ENCODE measurements at regions not wholly inside any gene's neighbourhood (a gene's known extent, or its start where the extent isn't known, plus 50 kb on each side); places are given as distances from the start of the nearest gene placed in this dataset.

GRCh38 chr18:38367473-38367872 is 801.9 kb upstream of the CELF4 start:
- no peaks in the 10 kb centered on the region for H3K27me3 Mint-ChIP-seq (ENCODE audit: insufficient read depth, unreplicated experiment)
- Histone ChIP-seq H3K4me1 (no peaks in the 10 kb centered on the region), H3K9me3 (no peaks in the 10 kb centered on the region), H3K36me3 (ENCODE audit: control insufficient read depth, insufficient read depth, low read length) (no peaks in the 10 kb centered on the region), H3K4me3 (ENCODE audit: low read depth, low read length) (no peak overlapping the region), H3K27me3 (replicated peaks; ENCODE audit: control insufficient read depth, insufficient read depth, low read length) (no peaks in the 10 kb centered on the region)
- BruUV-seq (replicated peaks): no TSS peak
- no peaks in the 10 kb centered on the region for H3K4me1 Mint-ChIP-seq (ENCODE audit: low read depth, unreplicated experiment)
- no peaks in the 10 kb centered on the region for H3K36me3 Mint-ChIP-seq (ENCODE audit: insufficient read depth, unreplicated experiment)
- no peak overlapping the region for H3K27ac Mint-ChIP-seq (ENCODE audit: unreplicated experiment)
- intact Hi-C loops (cut with micrococcal nuclease; ENCODE audit: unreplicated experiment): no loop called here
- POLR2A ChIA-PET: no interaction called here
- no peaks in the 10 kb centered on the region for H3K9me3 Mint-ChIP-seq (ENCODE audit: unreplicated experiment)
- CTCF ChIA-PET: no interaction called here
- no peak overlapping the region for H3K4me3 Mint-ChIP-seq (ENCODE audit: unreplicated experiment)
- DNase-seq: no peak
- TF ChIP-seq CTCF (IDR thresholded peaks at IDR 0.05; ENCODE audit: insufficient read depth in 1 of 2, low read depth in 1 of 2, low read length in 1 of 2, severe bottlenecking in 1 of 2, unreplicated experiment in 1 of 2): no peak

GRCh38 chr18:38362286-38362792 is 796.7 kb upstream of the CELF4 start:
- CTCF ChIA-PET: no interaction called here

GRCh38 chr18:38358805-38359657 is 793.4 kb upstream of the CELF4 start:
- H3K36me3 ChIP-seq (ENCODE audit: control insufficient read depth, insufficient read depth, low read length): no peaks in the 10 kb centered on the region
- POLR2A ChIA-PET: no interaction called here
- intact Hi-C loops (cut with micrococcal nuclease; ENCODE audit: unreplicated experiment): no loop called here

More at GRCh38 chr18:38362286-38362792, 796.7 kb upstream of the CELF4 start:
- Histone ChIP-seq H3K27me3 (replicated peaks; ENCODE audit: control insufficient read depth, insufficient read depth, low read length) (no peaks in the 10 kb centered on the region), H3K9me3 (no peaks in the 10 kb centered on the region), H3K4me3 (ENCODE audit: low read depth, low read length) (no peak overlapping the region), H3K4me1 (no peaks in the 10 kb centered on the region), H3K36me3 (ENCODE audit: control insufficient read depth, insufficient read depth, low read length) (no peaks in the 10 kb centered on the region)
- no peaks in the 10 kb centered on the region for H3K9me3 Mint-ChIP-seq (ENCODE audit: unreplicated experiment)
- H3K27ac Mint-ChIP-seq (ENCODE audit: unreplicated experiment): no peak overlapping the region
- H3K27me3 Mint-ChIP-seq (ENCODE audit: insufficient read depth, unreplicated experiment): no peaks in the 10 kb centered on the region
- intact Hi-C loops (cut with micrococcal nuclease; ENCODE audit: unreplicated experiment): no loop called here
- no peaks in the 10 kb centered on the region for H3K4me1 Mint-ChIP-seq (ENCODE audit: low read depth, unreplicated experiment)
- BruUV-seq (replicated peaks): no TSS peak
- no peak for DNase-seq
- H3K36me3 Mint-ChIP-seq (ENCODE audit: insufficient read depth, unreplicated experiment): no peaks in the 10 kb centered on the region
- POLR2A ChIA-PET: no interaction called here
- TF ChIP-seq CTCF (IDR thresholded peaks at IDR 0.05; ENCODE audit: insufficient read depth in 1 of 2, low read depth in 1 of 2, low read length in 1 of 2, severe bottlenecking in 1 of 2, unreplicated experiment in 1 of 2): no peak
- H3K4me3 Mint-ChIP-seq (ENCODE audit: unreplicated experiment): no peak overlapping the region

More at GRCh38 chr18:38358805-38359657, 793.4 kb upstream of the CELF4 start:
- no peak overlapping the region for H3K27ac Mint-ChIP-seq (ENCODE audit: unreplicated experiment)
- no TSS peak for BruUV-seq (replicated peaks)
- no peak overlapping the region for H3K4me3 Mint-ChIP-seq (ENCODE audit: unreplicated experiment)
- Histone ChIP-seq H3K4me3 (ENCODE audit: low read depth, low read length) (no peak overlapping the region), H3K27me3 (replicated peaks; ENCODE audit: control insufficient read depth, insufficient read depth, low read length) (no peaks in the 10 kb centered on the region), H3K9me3 (no peaks in the 10 kb centered on the region), H3K4me1 (no peaks in the 10 kb centered on the region)
- CTCF ChIA-PET: no interaction called here
- no peaks in the 10 kb centered on the region for H3K36me3 Mint-ChIP-seq (ENCODE audit: insufficient read depth, unreplicated experiment)
- no peak for DNase-seq
- no peaks in the 10 kb centered on the region for H3K4me1 Mint-ChIP-seq (ENCODE audit: low read depth, unreplicated experiment)
- H3K27me3 Mint-ChIP-seq (ENCODE audit: insufficient read depth, unreplicated experiment): no peaks in the 10 kb centered on the region
- no peaks in the 10 kb centered on the region for H3K9me3 Mint-ChIP-seq (ENCODE audit: unreplicated experiment)
- TF ChIP-seq CTCF (IDR thresholded peaks at IDR 0.05; ENCODE audit: insufficient read depth in 1 of 2, low read depth in 1 of 2, low read length in 1 of 2, severe bottlenecking in 1 of 2, unreplicated experiment in 1 of 2): no peak

Measured in Caco-2 (cell line).